ENCODE measurements at regions not wholly inside any gene's neighbourhood (a gene's known extent, or its start where the extent isn't known, plus 50 kb on each side); places are given as distances from the start of the nearest gene placed in this dataset.
"Not testable (repeated sequence)": the region's sequence is repeated elsewhere in the genome, so short reads cannot be mapped to it uniquely, and the experiment has no call there.

DNA sequence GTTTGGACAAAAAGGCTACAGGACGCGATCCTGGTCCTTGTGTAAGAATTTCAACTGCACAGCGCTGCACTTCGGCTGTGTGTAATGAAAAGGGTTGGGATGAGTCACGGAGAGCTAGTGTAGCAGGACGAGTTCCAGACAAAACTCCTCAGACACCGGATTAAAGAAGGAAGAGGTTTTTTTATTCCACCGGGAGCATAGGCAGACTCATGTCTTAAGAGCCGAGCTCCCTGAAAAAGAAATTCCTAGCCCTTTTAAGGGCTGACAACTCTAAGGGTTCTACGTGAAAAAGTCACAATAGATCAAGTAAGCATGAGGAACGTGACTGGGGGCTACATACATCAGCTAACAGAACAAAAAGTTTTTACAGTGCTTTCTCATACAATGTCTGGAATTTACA lies 54.8 kb upstream of the FAM90A1 start:
- DNase-seq; H3K36me3 ChIP-seq (replicated peaks in 1 of 2); H3K9me3 ChIP-seq (replicated peaks in 1 of 3); H3K27ac ChIP-seq; H3K4me3 ChIP-seq; H3K27me3 ChIP-seq; H3K4me1 ChIP-seq (replicated peaks in 1 of 2); intact Hi-C loops (cut with DNase I): not testable (repeated sequence)
- WGBS, 4 donors, result 51 to 79% (median 63%) methylated on average over 7 to 11 of the region's 11 CpGs

DNA sequence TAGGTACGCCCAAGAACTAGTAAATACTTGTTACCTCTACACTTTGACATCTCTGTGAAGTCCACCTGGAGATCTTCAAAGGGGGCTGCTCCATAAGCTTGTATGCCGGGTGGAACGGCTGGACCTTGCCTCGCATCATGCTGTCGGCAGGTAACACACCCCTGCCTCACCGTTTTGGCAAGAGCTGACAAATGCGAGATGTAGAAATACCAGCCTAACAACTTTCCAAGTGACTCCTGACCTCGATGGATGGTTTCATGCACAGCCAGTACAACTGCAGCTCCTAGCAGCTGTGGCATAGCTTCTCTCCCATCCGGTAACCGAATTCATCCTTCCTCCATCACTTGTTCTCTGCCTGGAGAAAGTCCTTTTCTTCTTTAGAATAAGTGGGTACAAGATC lies 58.3 kb upstream of the FAM90A1 start:
- H3K27me3 ChIP-seq; H3K9me3 ChIP-seq (replicated peaks in 1 of 3); H3K36me3 ChIP-seq (replicated peaks in 1 of 2); H3K4me1 ChIP-seq (replicated peaks in 1 of 2); H3K4me3 ChIP-seq; intact Hi-C loops (cut with DNase I); H3K27ac ChIP-seq; DNase-seq: not testable (repeated sequence)
- WGBS, 4 donors, result 76 to 93% (median 90%) methylated on average over 9 to 10 of the region's 10 CpGs

DNA sequence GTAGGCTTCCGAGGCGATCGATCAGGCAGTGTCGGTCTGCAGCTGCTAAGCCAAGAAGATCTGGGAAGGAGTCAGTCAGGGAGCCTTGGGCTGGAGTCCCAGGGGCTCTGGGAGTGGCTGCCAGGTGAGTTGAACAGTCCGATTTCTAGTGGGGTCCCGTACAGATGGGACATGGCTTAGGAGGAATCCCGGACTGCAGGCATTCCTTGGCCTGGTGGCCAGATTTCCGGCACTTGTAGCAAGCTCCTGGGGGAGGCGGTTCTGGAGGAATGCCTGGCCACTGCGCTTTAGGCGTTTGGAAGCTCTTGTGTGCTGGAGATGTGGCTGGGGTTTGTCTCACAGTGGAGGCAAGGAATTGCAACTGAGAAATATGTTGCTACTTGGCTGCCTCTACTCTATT lies 64.3 kb upstream of the FAM90A1 start:
- DNase-seq; H3K27me3 ChIP-seq; H3K36me3 ChIP-seq (replicated peaks in 1 of 2); H3K4me3 ChIP-seq; H3K27ac ChIP-seq; H3K9me3 ChIP-seq (replicated peaks in 1 of 3); intact Hi-C loops (cut with DNase I); H3K4me1 ChIP-seq (replicated peaks in 1 of 2): not testable (repeated sequence)
- WGBS, 4 donors, result 89 to 91% (median 90%) methylated on average over 4 to 11 of the region's 11 CpGs

DNA sequence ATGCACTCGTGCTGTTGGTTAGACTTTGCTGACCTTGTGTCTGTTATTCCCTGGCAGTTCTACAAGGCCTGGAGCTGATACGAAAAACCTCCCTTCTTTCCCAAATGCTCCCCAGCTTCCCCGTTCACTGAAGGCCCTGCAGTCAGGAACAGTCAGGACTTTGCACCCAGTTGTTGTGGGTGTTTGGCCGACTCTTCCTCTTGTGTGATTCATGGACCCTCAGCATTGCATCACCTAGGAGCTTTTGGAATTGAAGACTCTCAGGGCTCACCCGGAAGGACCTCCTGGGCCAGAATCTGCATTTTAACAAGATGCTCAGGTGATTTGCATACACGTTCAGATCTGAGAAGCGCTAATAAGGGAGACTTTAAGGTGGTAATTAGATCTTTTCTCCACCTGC lies 67.2 kb upstream of the FAM90A1 start:
- H3K4me1 ChIP-seq (replicated peaks in 1 of 2); DNase-seq; H3K27me3 ChIP-seq; H3K27ac ChIP-seq; H3K4me3 ChIP-seq; intact Hi-C loops (cut with DNase I); H3K36me3 ChIP-seq (replicated peaks in 1 of 2); H3K9me3 ChIP-seq (replicated peaks in 1 of 3): not testable (repeated sequence)
- 66 to 85% (median 80%) methylated on average over 6 to 7 of the region's 7 CpGs for WGBS, 4 donors

DNA sequence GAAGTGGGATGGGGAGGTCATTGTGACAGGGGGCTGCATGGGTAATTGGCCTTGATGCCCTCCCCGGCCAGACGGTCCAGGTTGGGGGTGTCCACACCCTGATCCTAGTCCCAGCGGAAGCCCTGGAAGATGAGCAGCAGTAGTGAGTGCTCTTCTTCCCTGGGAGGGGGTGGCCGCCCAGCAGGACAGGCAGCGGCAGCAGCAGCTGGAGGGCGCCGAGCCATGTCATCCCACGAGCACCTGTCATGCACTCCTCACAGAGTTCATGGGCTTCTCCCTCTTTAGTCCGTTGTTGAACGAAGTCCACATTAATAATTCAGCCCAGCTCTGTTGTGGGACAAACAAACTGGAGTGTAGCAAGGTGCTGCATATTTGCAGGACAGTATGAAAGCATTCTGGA lies 81.2 kb upstream of the FAM90A1 start:
- H3K4me1 ChIP-seq (replicated peaks in 1 of 2); H3K4me3 ChIP-seq; H3K27ac ChIP-seq; intact Hi-C loops (cut with DNase I); DNase-seq; H3K36me3 ChIP-seq (replicated peaks in 1 of 2); H3K9me3 ChIP-seq (replicated peaks in 1 of 3); H3K27me3 ChIP-seq: not testable (repeated sequence)
- 21 to 49% (median 41%) methylated on average over 2 to 9 of the region's 10 CpGs for WGBS, 4 donors

DNA sequence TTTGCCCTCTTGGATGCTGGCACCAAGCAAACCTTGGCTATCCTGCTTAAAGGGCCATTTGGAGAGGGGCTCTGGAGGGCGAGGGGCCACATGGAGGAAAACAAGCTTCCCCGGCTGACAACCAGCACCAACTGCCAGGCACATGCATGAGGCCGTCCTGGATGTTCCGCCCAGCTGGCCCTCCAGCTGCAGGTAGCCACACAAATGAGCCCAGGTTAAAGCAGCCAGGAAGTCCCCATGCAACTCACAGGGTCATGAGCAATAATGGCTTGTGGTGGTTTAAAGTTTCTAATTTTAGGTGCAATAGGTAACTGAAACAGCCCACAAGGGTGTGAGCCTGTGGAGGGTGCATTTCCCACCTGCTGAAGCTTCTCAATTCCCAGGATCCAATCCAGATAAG lies 88.6 kb upstream of the FAM90A1 start:
- intact Hi-C loops (cut with DNase I); H3K27ac ChIP-seq; DNase-seq: not testable (repeated sequence)

DNA sequence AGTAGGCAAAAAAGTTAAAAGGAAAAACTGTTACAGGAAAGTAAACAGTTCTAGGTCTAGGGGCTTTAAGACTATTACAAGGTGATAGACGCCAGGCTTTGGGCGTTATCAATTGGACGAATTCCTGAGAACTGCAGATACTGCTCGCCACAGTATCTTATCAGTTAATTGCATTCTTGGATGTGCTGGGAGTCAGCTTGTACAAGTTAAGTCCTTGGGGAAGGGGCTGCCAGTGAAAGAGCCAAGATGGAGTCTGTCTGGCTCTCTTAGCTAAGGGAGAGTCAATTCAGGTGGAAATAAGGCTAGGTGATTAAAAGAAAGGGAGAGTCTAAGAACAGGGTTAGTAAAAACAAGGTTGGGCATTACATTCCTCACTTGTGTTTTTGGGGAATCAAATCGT lies 90.3 kb upstream of the FAM90A1 start:
- DNase-seq; H3K4me3 ChIP-seq; H3K27me3 ChIP-seq; H3K36me3 ChIP-seq (replicated peaks in 1 of 2); H3K4me1 ChIP-seq (replicated peaks in 1 of 2); intact Hi-C loops (cut with DNase I); H3K9me3 ChIP-seq (replicated peaks in 1 of 3); H3K27ac ChIP-seq: not testable (repeated sequence)
- 47 to 65% (median 61%) methylated on average over 5 of the region's 5 CpGs for WGBS, 4 donors

More for the DNA sequence above, 88.6 kb upstream of the FAM90A1 start:
- WGBS, 4 donors, result 74 to 100% (median 89%) methylated on average over 3 to 4 of the region's 4 CpGs
- not testable (repeated sequence) for H3K27me3 ChIP-seq; H3K36me3 ChIP-seq (replicated peaks in 1 of 2); H3K9me3 ChIP-seq (replicated peaks in 1 of 3); H3K4me1 ChIP-seq (replicated peaks in 1 of 2); H3K4me3 ChIP-seq

DNA sequence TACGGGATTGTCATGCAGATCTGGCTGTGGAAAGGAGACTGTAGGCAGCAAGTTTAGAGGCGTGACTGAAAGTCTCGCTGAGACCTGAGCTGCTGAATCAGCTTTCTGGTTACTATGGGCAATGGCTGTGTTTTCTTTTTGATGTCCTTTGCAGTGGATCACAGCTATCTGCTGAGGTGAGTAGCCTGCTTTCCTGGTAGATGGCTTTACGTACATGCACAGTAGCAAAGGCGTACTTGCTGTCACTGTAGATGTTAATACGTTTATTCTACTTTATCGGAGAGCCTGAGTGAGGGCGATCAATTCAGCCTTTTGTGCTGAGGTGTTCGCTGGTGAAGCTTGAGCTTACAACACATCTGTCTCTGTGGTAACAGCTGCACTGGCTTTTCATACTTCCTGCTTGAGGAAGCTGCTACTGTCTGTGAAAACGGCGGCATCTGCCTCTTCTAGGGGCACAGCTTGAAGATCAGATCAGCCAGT lies 92.9 kb upstream of the FAM90A1 start:
- WGBS, 4 donors, result 40 to 58% (median 50%) methylated on average over 11 of the region's 11 CpGs
- H3K4me1 ChIP-seq (replicated peaks in 1 of 2); H3K4me3 ChIP-seq; intact Hi-C loops (cut with DNase I); H3K27ac ChIP-seq; H3K27me3 ChIP-seq; H3K9me3 ChIP-seq (replicated peaks in 1 of 3); H3K36me3 ChIP-seq (replicated peaks in 1 of 2): not testable (repeated sequence)
- DNase-seq, result peak in 1 of 7 donors; percentile 2

DNA sequence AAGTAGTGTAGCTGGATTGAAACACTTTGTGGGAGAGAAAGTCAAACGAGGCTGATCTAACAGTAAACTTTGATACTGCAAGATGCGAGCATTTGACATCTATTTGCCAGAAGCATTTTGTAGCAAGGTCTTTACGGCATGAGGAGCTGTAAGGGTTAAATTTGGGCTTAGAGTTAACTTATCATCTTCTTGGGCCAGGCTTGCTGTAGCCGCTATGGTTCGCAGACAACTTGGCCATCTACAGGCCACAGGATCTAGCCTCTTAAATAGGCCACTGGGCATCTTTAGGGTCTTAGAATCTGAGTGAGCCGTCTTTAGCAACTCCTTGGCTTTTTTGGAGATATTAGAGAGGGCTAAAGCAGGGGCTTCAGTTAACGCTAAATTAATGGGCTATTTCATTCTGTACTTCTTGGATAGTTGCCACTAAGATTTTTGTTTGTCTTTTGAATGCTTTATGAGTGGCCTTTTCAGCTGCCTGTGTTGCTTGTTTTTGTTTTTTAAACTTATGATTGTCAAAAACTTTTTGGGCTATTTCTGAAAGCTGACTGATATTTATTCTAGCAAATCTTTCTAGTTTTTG lies 93.5 kb upstream of the FAM90A1 start:
- H3K4me3 ChIP-seq; intact Hi-C loops (cut with DNase I); H3K9me3 ChIP-seq (replicated peaks in 1 of 3); H3K36me3 ChIP-seq (replicated peaks in 1 of 2); DNase-seq; H3K4me1 ChIP-seq (replicated peaks in 1 of 2); H3K27ac ChIP-seq; H3K27me3 ChIP-seq: not testable (repeated sequence)
- 49 to 75% (median 60%) methylated on average over 6 to 7 of the region's 7 CpGs for WGBS, 4 donors

DNA sequence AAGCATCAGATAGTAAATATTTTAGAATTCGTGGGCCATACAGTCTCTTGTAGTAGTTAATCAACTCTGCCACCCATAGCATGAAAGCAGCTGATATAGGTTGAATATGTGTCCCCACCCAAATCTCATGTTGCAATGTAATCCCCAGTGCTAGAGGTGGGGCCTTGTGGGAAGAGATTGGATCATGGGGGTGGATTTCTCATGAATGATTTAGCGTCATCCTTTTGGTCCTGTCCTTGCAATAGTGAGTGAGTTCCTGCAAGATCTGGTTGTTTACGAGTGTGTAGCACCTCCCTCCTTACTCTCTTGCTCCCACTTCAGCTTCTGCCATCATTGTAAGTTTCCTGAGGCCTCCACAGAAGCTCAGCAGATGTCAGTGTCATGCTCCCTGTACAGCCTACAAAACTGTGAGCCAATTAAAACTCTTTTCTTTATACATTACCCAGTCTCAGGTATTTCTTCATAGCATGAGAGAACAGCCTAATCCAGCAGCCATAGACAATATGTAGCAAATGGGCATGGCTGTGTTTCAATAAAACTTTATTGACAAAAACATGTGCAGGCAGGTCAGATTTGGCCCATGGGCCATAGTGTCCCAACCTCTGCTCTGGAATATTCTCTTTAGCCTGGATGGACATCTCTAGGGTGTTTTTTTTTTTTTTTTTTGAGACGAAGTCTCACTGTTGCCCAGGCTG lies 97.9 kb upstream of the FAM90A1 start:
- WGBS, 4 donors, result 73 to 94% (median 89%) methylated on average over 3 of the region's 4 CpGs
- H3K27me3 ChIP-seq; H3K36me3 ChIP-seq (replicated peaks in 1 of 2); H3K4me3 ChIP-seq; H3K4me1 ChIP-seq (replicated peaks in 1 of 2); H3K27ac ChIP-seq; H3K9me3 ChIP-seq (replicated peaks in 1 of 3); intact Hi-C loops (cut with DNase I); DNase-seq: not testable (repeated sequence)

DNA sequence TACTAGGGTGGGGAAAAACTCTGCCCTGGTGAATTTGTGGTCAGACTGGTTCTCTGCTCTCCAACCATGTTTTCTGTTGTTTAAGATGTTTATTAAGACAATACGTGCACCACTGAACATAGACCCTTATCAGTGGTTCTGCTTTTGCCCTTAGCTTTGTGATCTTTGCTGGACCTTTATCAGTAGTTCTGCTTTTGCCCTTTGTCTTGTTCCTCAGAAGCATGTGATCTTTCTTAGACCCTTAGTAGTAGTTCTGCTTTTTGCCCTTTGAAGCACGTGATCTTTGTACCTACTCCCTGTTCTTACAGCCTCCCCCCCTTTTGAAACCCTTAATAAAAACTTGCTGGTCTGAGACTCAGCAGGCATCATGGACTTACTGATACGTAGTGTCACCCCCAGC lies 101.4 kb upstream of the FAM90A1 start:
- DNase-seq; H3K4me3 ChIP-seq; H3K4me1 ChIP-seq (replicated peaks in 1 of 2); H3K36me3 ChIP-seq (replicated peaks in 1 of 2); H3K27ac ChIP-seq; H3K27me3 ChIP-seq; H3K9me3 ChIP-seq (replicated peaks in 1 of 3); intact Hi-C loops (cut with DNase I): not testable (repeated sequence)
- 68 to 84% (median 77%) methylated on average over 3 of the region's 3 CpGs for WGBS, 4 donors

Measured in adrenal gland (tissue), 9 donors.